ENCODE measurements at regions not wholly inside any gene's neighbourhood (a gene's known extent, or its start where the extent isn't known, plus 50 kb on each side); places are given as distances from the start of the nearest gene placed in this dataset.

GRCh38 chr18:54749291-54749690, 79.0 kb upstream of the RAB27B start:
- WGBS, 5 donors: 82 to 90% (median 85%) methylated on average over 3 of the region's 3 CpGs
- Histone ChIP-seq H3K27me3 (no peaks in the 10 kb centered on the region), H3K9me3 (no peaks in the 10 kb centered on the region), H3K4me1 (no peaks in the 10 kb centered on the region), H3K36me3 (no peaks in the 10 kb centered on the region), H3K27ac (no peak overlapping the region), H3K4me3 (no peak overlapping the region)
- intact Hi-C loops (cut with DNase I; ENCODE audit: low total_unique reads): no loop called here
- TF ChIP-seq POLR2AphosphoS5 (IDR thresholded peaks at IDR 0.05): no peak
- DNase-seq: no peak

- TF ChIP-seq POLR2A (IDR thresholded peaks at IDR 0.05) (no peak), CTCF (IDR thresholded peaks at IDR 0.05) (no peak), EP300 (IDR thresholded peaks at IDR 0.05) (no peak), POLR2AphosphoS5 (IDR thresholded peaks at IDR 0.05) (no peak)
- H3K9me3 ChIP-seq: no peaks in the 10 kb centered on the region
- no peaks in the 10 kb centered on the region for H3K36me3 ChIP-seq
- no peak overlapping the region for H3K4me3 ChIP-seq
- H3K27me3 ChIP-seq: no peaks in the 10 kb centered on the region
- intact Hi-C loops (cut with DNase I; ENCODE audit: low total_unique reads): no loop called here
- 53 to 63% (median 57%) methylated on average over 2 of the region's 2 CpGs for WGBS, 5 donors
- no peak overlapping the region for H3K27ac ChIP-seq
- DNase-seq: no peak
- no peaks in the 10 kb centered on the region for H3K4me1 ChIP-seq
Observed at GRCh38 chr18:54750350-54750749, 77.9 kb upstream of the RAB27B start.

GRCh38 chr18:54752185-54752584, 76.1 kb upstream of the RAB27B start:
- H3K4me3 ChIP-seq: no peak overlapping the region

GRCh38 chr18:54755456-54755855, 72.8 kb upstream of the RAB27B start:
- Histone ChIP-seq H3K27ac (no peak overlapping the region), H3K36me3 (no peaks in the 10 kb centered on the region), H3K4me1 (no peaks in the 10 kb centered on the region), H3K9me3 (peaks cover 0 to 8% (median 0%) of the 10 kb centered on the region in 4 donors), H3K27me3 (no peaks in the 10 kb centered on the region), H3K4me3 (no peak overlapping the region)
- intact Hi-C loops (cut with DNase I; ENCODE audit: low total_unique reads): no loop called here
- TF ChIP-seq EP300 (IDR thresholded peaks at IDR 0.05) (no peak), POLR2A (IDR thresholded peaks at IDR 0.05) (no peak), CTCF (IDR thresholded peaks at IDR 0.05) (no peak), POLR2AphosphoS5 (IDR thresholded peaks at IDR 0.05) (no peak)
- DNase-seq: no peak

More at GRCh38 chr18:54752185-54752584, 76.1 kb upstream of the RAB27B start:
- Histone ChIP-seq H3K27me3 (no peaks in the 10 kb centered on the region), H3K4me1 (no peaks in the 10 kb centered on the region), H3K36me3 (no peaks in the 10 kb centered on the region), H3K27ac (no peak overlapping the region), H3K9me3 (no peaks in the 10 kb centered on the region)
- DNase-seq: no peak
- WGBS, 5 donors: 41 to 72% (median 53%) methylated on average over 3 of the region's 3 CpGs
- intact Hi-C loops (cut with DNase I; ENCODE audit: low total_unique reads): no loop called here
- TF ChIP-seq EP300 (IDR thresholded peaks at IDR 0.05) (no peak), POLR2AphosphoS5 (IDR thresholded peaks at IDR 0.05) (no peak), POLR2A (IDR thresholded peaks at IDR 0.05) (no peak), CTCF (IDR thresholded peaks at IDR 0.05) (no peak)

- Histone ChIP-seq H3K27ac (peak overlapping the region in 2 of 5 donors; percentile 7 to 79), H3K27me3 (no peaks in the 10 kb centered on the region), H3K36me3 (no peaks in the 10 kb centered on the region), H3K9me3 (peaks cover 0 to 8% (median 0%) of the 10 kb centered on the region in 4 donors), H3K4me1 (peaks cover 1 to 16% (median 12%) of the 10 kb centered on the region in 4 donors), H3K4me3 (no peak overlapping the region)
- peak in 1 of 2 donors; percentile 22 for DNase-seq
- TF ChIP-seq POLR2A (IDR thresholded peaks at IDR 0.05) (no peak), POLR2AphosphoS5 (IDR thresholded peaks at IDR 0.05) (no peak), CTCF (IDR thresholded peaks at IDR 0.05) (no peak), EP300 (IDR thresholded peaks at IDR 0.05) (no peak)
- intact Hi-C loops (cut with DNase I; ENCODE audit: low total_unique reads): no loop called here
- WGBS, 5 donors: 53 to 63% (median 58%) methylated on average over 5 of the region's 5 CpGs
Observed at GRCh38 chr18:54762386-54762785, 65.9 kb upstream of the RAB27B start.

Data from stomach (tissue), 8 donors.